ENCODE measurements at regions not wholly inside any gene's neighbourhood (a gene's known extent, or its start where the extent isn't known, plus 50 kb on each side); places are given as distances from the start of the nearest gene placed in this dataset.

DNA sequence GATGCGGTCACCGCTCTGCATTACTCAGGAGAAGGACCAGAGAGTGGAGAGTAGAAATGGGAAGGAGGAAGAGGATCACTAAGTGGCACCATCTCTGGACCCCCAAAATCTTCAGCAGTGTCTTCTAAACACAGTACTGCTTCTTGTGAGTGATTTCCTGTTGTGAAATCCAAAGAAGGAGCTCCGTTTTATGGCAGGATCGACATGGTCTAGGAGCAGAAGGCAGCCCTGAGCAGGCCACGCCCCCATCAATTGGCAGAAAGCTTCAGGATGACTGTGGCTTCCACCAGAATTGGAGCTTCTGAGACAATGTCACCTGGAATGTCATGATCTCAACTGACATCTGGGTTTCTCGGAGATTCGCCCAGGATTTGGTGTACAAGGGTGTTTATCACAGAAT lies 171.5 kb downstream of the ADSS2 start:
- no peak for DNase-seq (ENCODE audit: low read depth)
- TF ChIP-seq, protein P1, sequence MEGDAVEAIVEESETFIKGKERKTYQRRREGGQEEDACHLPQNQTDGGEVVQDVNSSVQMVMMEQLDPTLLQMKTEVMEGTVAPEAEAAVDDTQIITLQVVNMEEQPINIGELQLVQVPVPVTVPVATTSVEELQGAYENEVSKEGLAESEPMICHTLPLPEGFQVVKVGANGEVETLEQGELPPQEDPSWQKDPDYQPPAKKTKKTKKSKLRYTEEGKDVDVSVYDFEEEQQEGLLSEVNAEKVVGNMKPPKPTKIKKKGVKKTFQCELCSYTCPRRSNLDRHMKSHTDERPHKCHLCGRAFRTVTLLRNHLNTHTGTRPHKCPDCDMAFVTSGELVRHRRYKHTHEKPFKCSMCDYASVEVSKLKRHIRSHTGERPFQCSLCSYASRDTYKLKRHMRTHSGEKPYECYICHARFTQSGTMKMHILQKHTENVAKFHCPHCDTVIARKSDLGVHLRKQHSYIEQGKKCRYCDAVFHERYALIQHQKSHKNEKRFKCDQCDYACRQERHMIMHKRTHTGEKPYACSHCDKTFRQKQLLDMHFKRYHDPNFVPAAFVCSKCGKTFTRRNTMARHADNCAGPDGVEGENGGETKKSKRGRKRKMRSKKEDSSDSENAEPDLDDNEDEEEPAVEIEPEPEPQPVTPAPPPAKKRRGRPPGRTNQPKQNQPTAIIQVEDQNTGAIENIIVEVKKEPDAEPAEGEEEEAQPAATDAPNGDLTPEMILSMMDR (conservative IDR thresholded peaks at IDR 0.05; ENCODE audit: low read depth, low read length): no peak
- H3K4me3 ChIP-seq (ENCODE audit: low read length): no peak overlapping the region

DNA sequence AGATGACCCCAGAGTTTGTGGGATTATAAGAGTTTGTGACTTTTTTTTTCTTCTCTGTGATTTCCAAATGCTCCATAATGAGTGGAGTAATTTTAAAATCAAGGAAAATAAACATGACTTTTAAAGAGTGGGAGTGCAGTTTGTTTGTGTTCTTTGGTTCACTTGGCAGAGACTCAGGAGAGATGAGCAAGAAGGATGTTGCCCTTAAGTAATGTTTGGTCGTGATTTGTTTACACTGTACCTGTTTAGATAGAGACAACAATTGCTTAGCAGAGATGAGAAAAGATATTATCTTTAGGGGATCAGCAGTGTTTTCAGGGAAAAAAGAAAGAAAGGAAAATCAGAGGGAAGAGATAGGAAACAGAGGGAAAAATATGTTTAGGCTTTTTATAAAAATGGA lies 170.8 kb downstream of the ADSS2 start:
- TF ChIP-seq, protein P1 (conservative IDR thresholded peaks at IDR 0.05; ENCODE audit: low read depth, low read length): no peak
- DNase-seq (ENCODE audit: low read depth): no peak
- no peak overlapping the region for H3K4me3 ChIP-seq (ENCODE audit: low read length)

DNA sequence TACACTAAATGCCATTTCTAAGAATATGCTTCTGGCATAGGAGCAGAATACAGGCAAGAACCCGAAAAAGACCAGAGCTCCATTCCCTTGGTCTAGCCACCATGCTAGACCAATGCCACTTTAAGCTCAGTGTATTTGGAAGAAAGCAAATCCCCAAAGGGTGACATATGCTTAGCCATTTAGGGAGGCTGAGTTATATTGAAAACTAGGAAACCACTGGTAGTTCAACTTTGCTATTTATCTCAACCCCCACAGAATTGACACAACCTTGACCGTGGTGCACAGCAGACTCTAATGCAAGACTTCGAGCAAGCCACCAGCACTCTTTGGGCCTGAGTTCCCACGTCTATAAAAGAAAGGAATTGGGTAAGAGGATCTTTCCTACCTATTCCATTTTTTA lies 167.9 kb downstream of the ADSS2 start:
- TF ChIP-seq, protein P1 (conservative IDR thresholded peaks at IDR 0.05; ENCODE audit: low read depth, low read length): no peak
- no peak for DNase-seq (ENCODE audit: low read depth)

DNA sequence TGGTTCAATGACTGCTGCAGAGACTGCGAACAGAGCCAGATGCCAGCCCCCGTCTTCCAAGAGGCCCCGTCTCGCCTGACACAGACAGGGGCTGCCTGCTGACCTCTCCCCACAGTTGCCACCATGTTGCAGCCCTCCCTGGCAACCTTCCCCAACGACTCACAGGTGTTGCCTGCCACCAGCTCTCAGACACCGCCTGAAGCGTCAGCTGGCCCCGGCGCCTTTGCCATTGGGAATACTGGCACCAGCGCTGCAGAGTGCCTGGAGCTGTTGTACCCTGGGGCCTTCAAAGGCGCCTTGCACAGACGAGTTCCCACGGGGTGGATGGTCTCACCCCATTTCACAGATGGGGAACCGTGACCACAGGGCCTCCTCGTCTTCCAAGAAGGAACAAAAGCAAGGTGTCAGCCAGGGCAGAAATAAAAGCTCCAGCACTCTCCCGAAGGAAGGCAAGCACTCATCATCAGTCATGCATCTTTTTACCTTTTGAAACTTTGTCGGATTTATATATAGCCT lies 167.0 kb downstream of the ADSS2 start:
- TF ChIP-seq, protein P1 (conservative IDR thresholded peaks at IDR 0.05; ENCODE audit: low read depth, low read length): no peak
- DNase-seq (ENCODE audit: low read depth): no peak

More for the DNA sequence above, 167.9 kb downstream of the ADSS2 start:
- no peak overlapping the region for H3K4me3 ChIP-seq (ENCODE audit: low read length)

DNA sequence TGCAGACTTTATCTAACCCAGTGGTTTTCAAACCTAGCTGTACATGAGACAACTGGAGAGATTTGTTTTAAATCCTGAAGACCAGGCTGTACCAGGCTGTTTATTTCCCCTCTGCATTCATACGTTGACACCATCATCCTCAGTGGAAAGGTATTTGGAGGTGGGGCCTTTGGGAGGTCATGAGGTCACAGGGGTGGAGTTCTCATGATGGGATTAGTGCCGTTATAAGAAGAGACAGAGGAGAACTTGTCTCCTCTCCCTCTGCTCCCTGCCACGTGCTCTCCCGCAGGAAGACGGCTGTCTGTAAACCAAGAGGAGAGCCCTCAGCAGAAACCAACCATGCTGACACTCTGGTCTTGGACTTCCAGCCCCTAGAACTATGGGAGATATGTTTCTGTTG lies 165.4 kb downstream of the ADSS2 start:
- H3K4me3 ChIP-seq (ENCODE audit: low read length): no peak overlapping the region
- no peak for DNase-seq (ENCODE audit: low read depth)
- TF ChIP-seq, protein P1 (conservative IDR thresholded peaks at IDR 0.05; ENCODE audit: low read depth, low read length): no peak

More for the DNA sequence above, 167.0 kb downstream of the ADSS2 start:
- H3K4me3 ChIP-seq (ENCODE audit: low read length): no peak overlapping the region

DNA sequence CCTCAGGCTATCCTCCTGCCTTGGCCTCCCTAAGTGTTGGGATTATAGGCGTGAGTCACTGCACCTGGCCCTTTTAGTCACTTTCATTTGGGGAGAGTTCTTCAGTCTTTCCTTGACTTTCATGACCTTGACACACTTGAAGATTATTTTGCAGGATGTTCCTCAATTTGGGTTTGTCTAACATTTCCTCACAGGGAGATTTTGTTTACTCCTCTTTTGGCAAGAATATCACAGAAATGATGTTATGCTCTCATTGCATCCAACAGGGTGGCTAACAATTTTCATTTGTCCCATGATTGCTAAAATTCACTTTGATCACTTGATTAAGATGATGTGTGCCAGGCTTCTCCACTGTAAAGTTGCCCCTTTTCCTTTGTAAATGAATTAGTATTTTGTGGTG lies 164.0 kb downstream of the ADSS2 start:
- H3K4me3 ChIP-seq (ENCODE audit: low read length): no peak overlapping the region
- DNase-seq (ENCODE audit: low read depth): no peak
- TF ChIP-seq, protein P1 (conservative IDR thresholded peaks at IDR 0.05; ENCODE audit: low read depth, low read length): no peak

DNA sequence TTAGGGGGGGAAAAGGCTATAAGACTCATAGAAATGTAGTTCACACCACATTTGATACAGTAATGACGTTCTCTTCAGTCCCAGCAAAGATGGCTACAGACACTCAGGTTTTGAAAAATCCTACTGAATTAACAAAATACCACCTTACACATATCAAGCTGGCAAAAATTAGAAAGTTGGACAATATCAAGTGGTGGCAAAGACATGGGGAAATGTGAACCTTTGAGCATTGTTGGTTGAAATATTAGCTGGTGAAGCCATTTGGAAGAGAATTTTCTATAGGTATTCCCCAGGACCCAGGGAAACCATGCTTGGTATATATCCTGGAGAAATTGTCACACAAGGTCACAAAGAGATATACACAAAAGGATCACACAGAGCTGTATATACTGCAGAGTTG lies 163.0 kb downstream of the ADSS2 start:
- DNase-seq (ENCODE audit: low read depth): no peak
- TF ChIP-seq, protein P1 (conservative IDR thresholded peaks at IDR 0.05; ENCODE audit: low read depth, low read length): no peak
- H3K4me3 ChIP-seq (ENCODE audit: low read length): no peak overlapping the region
